ENCODE measurements at regions not wholly inside any gene's neighbourhood (a gene's known extent, or its start where the extent isn't known, plus 50 kb on each side); places are given as distances from the start of the nearest gene placed in this dataset.

- Histone ChIP-seq H3K4me1 (ENCODE audit: control insufficient read depth in 1 of 2, insufficient read depth in 2 of 2, low read length in 2 of 2) (no peaks in the 10 kb centered on the region), H3K9ac (ENCODE audit: low read length) (no peak overlapping the region), H2AFZ (ENCODE audit: low read depth, low read length, poor library complexity, severe bottlenecking) (no peak overlapping the region), H4K20me1 (ENCODE audit: insufficient read depth) (no peaks in the 10 kb centered on the region), H3K9me2 (ENCODE audit: insufficient read depth) (no peaks in the 10 kb centered on the region), H3K36me3 (ENCODE audit: control insufficient read depth in 1 of 2, insufficient read depth in 2 of 2, low read length in 2 of 2) (no peaks in the 10 kb centered on the region), H3K27me3 (ENCODE audit: insufficient read depth, low read length) (peaks cover 5% of the 10 kb centered on the region; the same call in 1 of the 2 replicates), H3K79me2 (ENCODE audit: insufficient read depth, low read length) (no peaks in the 10 kb centered on the region), H3K4me2 (ENCODE audit: low read length) (no peak overlapping the region), H3K4me3 (replicated peaks in 1 of 2; ENCODE audit: low read depth in 1 of 2, low read length in 2 of 2) (no peak overlapping the region), H3K9me3 (ENCODE audit: control insufficient read depth in 1 of 2, insufficient read depth in 1 of 2, low read depth in 1 of 2, low read length in 2 of 2) (no peaks in the 10 kb centered on the region), H3K27ac (ENCODE audit: low read depth, low read length) (no peak overlapping the region)
- intact Hi-C loops (cut with micrococcal nuclease) = no loop called here
- RAD21 ChIA-PET (ENCODE audit: low non-redundant PET in 1 of 2, low total read pairs in 2 of 2, uncharacterized antibody in 2 of 2, unreplicated experiment in 2 of 2) = no interaction called here
- TF ChIP-seq ELF1 (IDR thresholded peaks at IDR 0.05; ENCODE audit: borderline replicate concordance, low read depth) = no peak
- TF ChIP-seq EGR1 (IDR thresholded peaks at IDR 0.05; ENCODE audit: low read depth) = no peak
- DNase-seq (ENCODE audit: low read depth, low spot score) = no peak
- BruUV-seq (replicated peaks) = no TSS peak
- ATAC-seq = no peak
- POLR2A ChIA-PET = no interaction called here
- CTCF ChIA-PET = interaction anchor here (1.1 to 1.4 kb wide), 2 partner anchors 17 to 78 kb away, joined by 3 to 11 read pairs; no protein-coding TSS in a partner anchor
Observed at GRCh38 chr14:21995332-21995731, 321.7 kb upstream of the OR4E1 start.

- no peak for DNase-seq (ENCODE audit: low read depth, low spot score)
- RAD21 ChIA-PET (ENCODE audit: low non-redundant PET in 1 of 2, low total read pairs in 2 of 2, uncharacterized antibody in 2 of 2, unreplicated experiment in 2 of 2) = no interaction called here
- H3K27me3 ChIP-seq (ENCODE audit: insufficient read depth, low read length) = peaks cover 8% of the 10 kb centered on the region; the same call in 1 of the 2 replicates
- no peaks in the 10 kb centered on the region for H3K36me3 ChIP-seq (ENCODE audit: control insufficient read depth in 1 of 2, insufficient read depth in 2 of 2, low read length in 2 of 2)
- no peaks in the 10 kb centered on the region for H3K9me2 ChIP-seq (ENCODE audit: insufficient read depth)
- H2AFZ ChIP-seq (ENCODE audit: low read depth, low read length, poor library complexity, severe bottlenecking) = no peak overlapping the region
- TF ChIP-seq ZBTB33 (IDR thresholded peaks at IDR 0.05; ENCODE audit: extremely low read depth, insufficient replicate concordance, low read length) (no peak), EZH2 (IDR thresholded peaks at IDR 0.05) (no peak), CEBPB (IDR thresholded peaks at IDR 0.05; ENCODE audit: low read depth) (no peak), TCF7L2 (IDR thresholded peaks at IDR 0.05; ENCODE audit: borderline replicate concordance, extremely low read depth, insufficient read depth, insufficient read length) (no peak)
- H3K79me2 ChIP-seq (ENCODE audit: insufficient read depth, low read length) = no peaks in the 10 kb centered on the region
- ATAC-seq = no peak
- no peak overlapping the region for H3K9ac ChIP-seq (ENCODE audit: low read length)
- intact Hi-C loops (cut with micrococcal nuclease) = no loop called here
- BruUV-seq (replicated peaks) = no TSS peak
- CTCF ChIA-PET = interaction anchor here (1.1 to 3.0 kb wide), 3 partner anchors 9 to 80 kb away, joined by 4 to 9 read pairs (median 9); no protein-coding TSS in a partner anchor
- H3K4me2 ChIP-seq (ENCODE audit: low read length) = no peak overlapping the region
- no peaks in the 10 kb centered on the region for H3K9me3 ChIP-seq (ENCODE audit: control insufficient read depth in 1 of 2, insufficient read depth in 1 of 2, low read depth in 1 of 2, low read length in 2 of 2)
- POLR2A ChIA-PET = no interaction called here
- no peak overlapping the region for H3K27ac ChIP-seq (ENCODE audit: low read depth, low read length)
- H3K4me3 ChIP-seq (replicated peaks in 1 of 2; ENCODE audit: low read depth in 1 of 2, low read length in 2 of 2) = no peak overlapping the region
- no peaks in the 10 kb centered on the region for H3K4me1 ChIP-seq (ENCODE audit: control insufficient read depth in 1 of 2, insufficient read depth in 2 of 2, low read length in 2 of 2)
- no peaks in the 10 kb centered on the region for H4K20me1 ChIP-seq (ENCODE audit: insufficient read depth)
Observed at GRCh38 chr14:21993837-21994236, 320.2 kb upstream of the OR4E1 start.
